GM21737 (cell line): ENCODE measurements at regions not wholly inside any gene's neighbourhood (a gene's known extent, or its start where the extent isn't known, plus 50 kb on each side); places are given as distances from the start of the nearest gene placed in this dataset.

Experiments used
- ATAC-seq: cut with Tn5 transposase; IDR thresholded peaks from one replicate; pipeline ENCODE4 v1.9.1; 2021; ENCODE audit warnings: mild to moderate bottlenecking, moderate library complexity; ENCODE audit not compliant: unreplicated experiment

GRCh38 chr9:135335691-135336181, 143.8 kb upstream of the PPP1R26 start:
- no peak for ATAC-seq

DNA sequence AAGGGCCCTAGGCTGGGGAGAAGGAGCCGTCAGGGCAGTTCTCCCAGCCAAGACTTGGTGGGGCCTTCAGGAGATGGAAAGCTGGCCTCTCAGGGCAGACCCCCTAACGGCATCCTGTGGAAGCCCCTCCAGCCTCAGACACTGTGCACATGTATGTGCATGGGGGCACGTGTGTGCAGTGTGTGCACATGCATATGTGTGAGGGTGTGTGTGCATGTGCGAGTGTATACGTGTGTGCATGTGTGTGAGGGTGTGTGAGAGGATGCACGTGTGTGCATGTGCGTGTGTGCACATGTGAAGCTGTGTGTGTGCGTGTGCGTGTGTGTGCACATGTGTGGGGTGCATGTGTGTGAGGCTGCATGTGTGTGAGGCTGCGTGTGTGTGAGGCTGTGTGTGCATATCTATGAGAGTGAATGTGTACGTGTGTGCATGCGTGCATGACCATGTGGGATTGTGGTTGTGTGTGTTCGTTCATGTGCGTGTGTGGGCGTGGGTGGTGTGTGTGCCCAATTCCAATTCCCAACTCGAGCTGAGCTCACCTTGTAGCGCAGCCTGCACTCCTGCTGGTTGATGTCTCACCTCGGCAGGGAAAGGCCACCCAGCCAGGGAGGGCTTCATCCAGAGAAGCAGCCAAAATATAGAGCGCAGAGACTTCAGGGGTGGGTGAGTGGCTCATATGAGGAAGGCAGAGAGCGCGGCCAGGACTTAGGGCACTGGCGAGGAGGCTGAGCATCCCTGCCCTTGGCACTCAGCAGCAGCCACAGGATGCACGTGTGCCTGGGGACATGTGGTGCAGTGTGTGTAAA, 142.7 kb upstream of the PPP1R26 start:
- ATAC-seq = no peak

DNA sequence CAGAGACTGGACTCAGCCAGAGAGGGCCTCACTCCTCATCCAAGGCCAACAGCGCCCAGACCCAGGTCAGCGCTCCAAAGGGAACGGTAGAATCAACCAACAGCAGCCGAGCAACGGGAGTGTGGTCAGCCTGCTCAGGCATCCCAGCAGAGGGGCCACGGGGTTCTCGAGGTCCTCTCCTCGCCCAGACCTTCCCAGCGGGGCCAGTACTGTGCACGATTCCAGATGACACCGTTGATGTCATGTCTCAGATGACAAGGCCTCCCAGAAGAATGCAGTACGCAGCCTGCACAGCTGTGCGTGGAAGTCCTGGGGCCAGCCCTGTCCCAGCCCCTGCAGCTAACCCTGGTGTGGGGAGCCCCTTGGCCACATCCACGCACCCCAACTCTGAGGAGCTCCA, 141.0 kb upstream of the PPP1R26 start:
- no peak for ATAC-seq

DNA sequence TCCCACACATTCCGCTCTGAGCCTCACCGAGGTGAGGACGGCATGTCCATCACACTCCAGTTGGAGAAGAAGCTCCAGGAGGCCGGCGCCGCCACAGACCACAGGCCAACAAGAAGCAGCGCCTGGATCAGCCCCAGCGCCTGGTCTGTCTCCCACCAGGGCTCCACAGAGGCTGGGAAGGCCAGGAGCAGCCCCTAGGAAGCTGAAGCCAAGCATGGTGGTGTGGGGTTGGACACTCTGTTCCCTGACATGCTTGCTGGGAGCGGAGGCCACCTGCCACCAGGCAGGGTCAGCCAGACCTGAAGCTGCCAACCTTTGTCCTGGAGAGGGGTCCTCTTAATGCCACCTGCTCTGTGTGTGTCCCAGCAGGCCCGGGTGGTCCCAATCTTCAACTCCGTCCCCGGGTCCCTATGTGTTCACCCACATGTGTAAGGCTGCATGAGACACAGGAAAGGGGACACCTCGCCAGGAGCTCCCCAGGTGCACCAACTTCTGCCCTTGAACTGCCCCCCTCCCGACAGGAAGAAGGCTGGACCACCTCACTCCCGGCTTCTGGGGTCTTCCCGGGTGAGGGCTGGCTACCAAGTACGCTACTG, 140.1 kb upstream of the PPP1R26 start:
- ATAC-seq = no peak

DNA sequence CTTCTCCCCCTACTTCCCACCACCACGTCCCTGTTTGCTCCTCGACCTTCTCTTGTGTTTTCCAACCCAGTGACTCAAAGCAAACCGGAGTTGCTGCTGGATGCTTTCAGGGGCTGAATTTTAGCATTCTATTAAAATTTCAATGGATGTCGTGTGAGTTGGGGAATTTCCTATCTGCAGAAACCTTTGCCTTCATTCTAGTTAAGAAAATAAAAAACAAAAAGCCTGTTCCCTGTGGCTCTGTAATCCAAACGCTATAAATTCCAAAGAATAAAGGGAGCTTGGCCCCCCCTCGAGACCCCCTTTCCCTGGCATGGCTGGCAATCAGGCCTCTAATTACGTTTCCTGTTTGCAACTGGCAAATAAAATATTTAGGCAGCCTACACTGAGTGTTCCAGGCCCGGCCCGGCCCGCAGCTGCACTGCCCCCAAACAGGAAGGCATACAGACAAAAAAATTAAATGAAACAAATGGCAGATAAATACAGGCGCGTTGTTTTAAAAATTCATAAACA, 139.4 kb upstream of the PPP1R26 start:
- ATAC-seq = no peak

DNA sequence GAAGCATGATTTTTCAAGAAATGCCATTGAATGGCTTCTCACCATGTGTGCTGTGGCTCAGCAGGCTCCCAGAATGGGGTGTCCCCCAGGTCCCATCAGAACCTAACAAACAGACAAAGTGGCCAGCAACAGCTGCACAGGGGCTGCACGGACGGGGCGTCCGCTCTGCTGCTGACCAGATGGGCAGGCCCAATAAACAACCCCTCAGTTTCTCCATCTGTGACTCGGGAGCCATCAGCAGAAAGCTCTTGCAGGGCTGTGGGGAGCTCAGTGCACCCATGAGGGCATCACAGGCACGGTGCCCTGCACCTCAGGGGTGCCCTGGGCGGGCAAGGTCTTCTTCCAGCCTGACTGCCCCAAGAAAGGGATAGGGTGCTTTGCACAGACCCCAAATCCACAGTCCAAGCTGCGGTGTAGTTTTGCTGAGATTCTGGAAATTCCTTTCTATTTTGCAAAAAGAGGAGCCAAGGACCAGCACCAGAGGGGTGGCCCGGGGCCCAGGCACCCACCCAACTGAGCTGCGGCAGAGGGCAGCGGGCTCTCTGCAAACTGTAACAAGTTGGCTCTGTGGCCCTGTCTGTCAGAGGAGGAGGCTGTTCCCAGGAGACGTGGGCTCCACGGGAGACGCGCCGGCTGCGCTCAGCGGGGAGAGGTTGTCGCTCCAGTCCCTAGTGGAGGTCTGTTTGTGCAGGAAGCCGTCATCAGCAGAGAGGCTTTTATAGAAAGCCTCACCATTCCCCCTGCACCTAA, 138.7 kb upstream of the PPP1R26 start:
- ATAC-seq = no peak

- ATAC-seq = no peak
Measured at GRCh38 chr9:135341612-135342169, 137.9 kb upstream of the PPP1R26 start.

DNA sequence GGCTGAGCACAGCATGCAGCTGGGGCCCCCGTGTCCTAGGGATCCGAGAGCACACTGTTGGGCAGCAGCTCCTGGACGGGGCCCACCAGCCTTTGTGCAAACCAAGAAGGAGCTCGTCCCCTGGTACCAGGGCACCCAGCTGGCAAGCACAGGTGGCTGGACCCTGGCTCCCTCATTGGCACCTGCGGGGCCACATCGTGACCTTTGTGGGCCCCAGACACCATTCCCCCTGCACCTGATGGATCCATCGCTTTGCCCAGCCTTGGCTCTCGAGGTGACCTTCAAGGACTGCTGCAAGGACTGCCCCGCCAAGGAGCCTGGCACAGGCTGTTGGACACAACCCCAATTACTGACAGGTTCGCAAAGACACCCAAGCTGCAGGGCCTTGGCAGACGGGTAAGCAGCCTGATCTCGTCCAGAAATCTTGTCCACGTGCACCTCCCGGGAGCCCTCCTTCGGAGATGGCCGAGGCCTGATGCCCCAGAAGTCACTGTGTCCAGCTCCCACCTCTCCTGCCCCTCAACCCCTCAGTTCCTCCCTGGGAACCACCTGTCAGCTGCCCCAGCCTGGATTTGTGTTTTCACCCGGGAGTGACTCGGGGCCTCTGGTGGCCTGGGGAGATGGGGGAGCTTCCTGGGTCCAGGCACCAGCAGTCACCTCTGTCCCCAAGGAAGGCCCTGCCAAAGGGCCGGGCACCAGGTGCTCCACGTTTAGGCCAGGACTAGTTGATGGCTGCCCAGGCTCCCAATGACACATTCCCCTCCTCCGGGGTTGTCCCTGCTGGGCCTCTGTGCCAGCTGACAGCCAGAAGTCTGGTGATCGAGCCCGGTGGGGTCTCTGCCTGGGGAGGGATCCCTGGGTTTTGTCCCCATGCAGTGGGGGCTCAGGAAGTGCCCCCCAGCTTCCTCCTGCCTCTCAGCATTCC, 137.1 kb upstream of the PPP1R26 start:
- ATAC-seq = no peak

DNA sequence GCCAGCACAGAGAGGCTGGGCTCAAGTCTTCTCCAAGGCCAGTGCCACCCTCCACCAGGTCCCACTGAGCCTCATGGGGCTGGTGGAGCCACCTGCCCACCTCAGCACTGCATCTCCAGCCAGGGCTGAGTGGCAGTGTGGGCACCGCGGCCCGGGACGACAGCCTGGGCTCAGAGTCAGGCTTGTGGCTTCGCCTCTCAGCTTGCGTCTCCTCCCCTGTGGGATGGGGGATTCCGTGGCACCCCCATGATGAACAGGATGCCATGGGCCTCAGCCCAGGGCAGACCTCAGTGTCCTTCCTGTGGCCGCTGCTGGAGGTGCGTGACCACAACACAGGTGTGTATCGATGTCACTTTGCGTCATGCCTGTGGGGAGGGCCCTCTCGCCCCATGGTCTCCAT, 136.4 kb upstream of the PPP1R26 start:
- no peak for ATAC-seq

GRCh38 chr9:135343837-135344522, 135.6 kb upstream of the PPP1R26 start:
- ATAC-seq = no peak

GRCh38 chr9:135344523-135344901, 135.1 kb upstream of the PPP1R26 start:
- ATAC-seq = no peak

DNA sequence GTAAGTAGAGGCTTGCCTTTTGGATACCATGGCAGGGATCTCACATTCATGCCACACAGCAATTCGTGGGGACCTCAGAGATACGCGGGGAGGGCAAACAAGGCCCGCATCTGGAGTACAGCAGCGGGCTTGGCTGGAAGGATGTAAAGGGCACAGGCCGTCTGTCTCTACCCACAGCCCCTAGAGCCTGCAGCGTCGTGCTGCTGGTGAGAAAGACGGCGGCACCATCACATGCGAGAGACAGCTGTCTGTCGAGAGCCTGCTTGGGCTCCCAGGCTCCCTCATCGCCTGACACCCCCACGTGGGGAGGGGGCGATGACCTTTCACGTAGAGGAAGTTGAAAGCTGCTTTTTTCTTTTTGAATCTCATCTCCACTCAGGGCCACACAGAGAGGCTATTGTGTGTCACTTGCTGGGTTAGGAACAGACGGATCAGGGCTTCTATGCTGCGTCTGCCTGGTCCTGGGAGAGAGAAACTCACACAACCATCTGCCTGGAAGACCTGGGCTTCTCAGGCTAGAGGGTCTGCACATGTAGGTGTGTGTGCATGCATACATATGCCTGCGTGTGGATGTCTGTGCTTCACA, 134.6 kb upstream of the PPP1R26 start:
- no peak for ATAC-seq

DNA sequence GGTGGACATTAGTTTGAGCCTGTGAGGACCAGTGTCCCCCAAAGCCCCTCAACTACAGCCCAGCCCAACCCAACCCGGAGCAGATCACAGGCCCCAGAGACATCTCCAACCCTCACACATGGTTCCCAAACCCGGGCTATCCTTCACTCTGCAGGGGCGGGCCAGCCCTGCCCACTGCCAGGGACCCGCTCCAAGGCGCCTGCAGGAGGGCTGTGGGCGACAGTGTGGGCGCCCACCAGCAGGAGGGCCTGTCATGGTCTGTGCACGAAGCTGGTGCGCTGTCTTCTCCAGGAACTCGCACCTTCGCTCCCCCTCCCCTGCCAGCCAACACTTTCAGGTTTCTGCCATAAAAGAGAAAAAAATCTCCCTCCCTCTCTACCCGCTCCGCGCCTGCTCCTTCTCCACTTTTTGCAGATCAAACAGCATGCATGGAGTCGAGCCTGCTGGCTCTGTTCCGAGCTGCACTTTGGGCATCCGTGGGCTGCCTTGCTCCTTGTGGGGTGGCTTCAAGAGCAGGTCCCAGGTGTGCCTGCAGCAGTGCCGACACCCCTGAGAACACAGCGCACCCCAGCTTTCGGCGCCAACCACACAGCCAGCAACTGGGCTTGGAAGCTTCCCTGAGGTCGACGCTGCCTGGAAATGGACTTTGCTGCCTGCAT, 133.7 kb upstream of the PPP1R26 start:
- no peak for ATAC-seq

DNA sequence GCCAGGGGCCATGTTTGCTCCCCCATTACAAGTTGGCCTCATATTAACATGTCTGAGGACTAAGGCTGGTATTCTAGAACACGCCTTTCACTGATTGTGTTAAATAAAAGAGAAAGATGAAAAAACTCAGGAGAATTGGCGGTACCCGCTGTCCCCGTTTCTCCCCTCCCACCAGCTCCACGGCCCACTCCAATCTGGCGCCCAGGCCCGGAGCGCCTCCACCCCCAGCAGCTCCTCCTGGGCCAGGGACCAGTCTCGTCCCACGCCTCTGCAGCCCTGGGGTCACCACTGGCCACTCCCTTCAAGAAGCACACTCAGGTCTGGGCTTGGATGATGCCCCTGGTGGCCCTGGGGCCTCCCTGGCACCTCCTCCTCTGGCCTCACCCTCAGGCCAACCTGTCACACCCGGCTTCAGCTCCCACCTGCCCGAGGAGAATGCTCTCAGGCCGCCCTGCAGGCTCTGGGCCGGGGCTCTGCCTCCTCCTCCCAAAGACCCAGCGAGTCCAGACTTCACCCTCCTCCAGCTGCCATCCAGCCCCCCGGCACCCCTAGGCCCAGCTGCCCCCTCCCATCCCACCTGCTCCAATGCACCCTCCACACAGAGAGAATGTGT, 133.0 kb upstream of the PPP1R26 start:
- no peak for ATAC-seq

DNA sequence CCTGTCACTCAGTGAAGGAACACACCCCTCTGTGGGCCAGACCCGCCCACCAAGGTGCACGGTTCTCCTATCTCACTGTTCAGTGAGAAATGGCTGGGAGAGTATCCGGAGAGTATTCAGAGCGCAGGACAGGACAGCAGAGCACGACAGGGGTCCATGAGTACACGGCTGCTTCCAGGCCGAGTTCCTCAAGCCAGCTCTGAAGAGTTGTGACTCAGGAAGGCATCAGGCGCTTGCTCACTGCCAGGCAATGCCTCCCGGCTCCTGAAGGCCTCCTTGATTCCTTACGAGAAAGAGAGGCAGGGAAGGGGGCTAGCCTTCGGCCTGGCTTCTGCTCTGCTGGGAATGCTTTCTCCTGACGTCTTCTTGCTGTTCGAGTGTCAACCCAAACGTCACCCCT, 132.1 kb upstream of the PPP1R26 start:
- ATAC-seq = no peak

DNA sequence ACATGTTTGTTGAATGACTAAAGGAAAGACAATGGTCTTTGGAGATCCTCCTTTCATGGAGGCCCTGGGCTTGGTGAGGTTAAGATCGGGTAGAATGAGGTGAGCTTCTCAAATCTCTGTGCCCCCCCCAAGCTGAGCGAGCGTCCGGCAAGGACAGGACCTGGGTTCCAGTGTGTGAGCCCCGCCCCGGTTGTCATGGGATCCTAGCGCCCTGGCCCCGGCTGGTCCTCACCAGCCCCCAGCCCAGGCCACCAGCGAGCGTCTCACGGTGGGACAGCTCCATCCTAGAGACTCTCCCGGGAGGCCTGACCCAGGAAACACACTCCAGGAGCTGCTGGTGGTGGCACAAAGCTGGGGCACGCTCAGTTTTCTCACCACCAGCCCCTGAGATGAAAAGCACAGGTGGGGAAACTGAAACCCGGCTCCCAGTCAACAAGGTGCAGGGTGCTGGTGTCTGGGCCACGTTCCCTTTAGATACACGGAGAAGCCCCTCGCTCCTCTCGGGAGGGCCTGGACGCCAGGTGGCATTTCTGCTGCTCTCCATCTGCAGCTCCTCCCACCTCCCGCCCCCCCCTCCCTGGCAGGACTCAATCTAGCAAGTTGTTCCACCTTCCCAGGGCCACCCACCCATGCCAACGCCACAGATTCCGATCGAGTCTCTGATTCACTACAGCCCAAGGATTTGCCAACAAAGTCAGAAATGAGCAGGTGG, 131.3 kb upstream of the PPP1R26 start:
- ATAC-seq = no peak

DNA sequence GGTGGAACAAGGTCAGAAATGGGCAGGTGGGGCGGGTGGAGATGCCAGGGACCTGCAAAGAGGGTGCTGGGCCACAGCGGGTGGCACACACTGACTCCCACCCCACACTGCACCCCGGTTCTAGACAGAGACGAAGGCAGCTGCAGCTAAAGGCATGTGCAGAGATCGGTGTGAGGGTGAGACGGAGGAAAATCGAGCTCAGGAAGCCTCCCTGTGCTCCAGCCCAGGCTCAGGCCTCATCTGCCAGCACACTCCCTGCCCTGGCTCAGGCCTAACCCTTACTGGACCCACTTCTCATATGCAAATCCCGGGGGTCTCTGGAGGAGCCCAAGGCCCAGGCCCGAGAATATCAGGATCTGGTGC, 130.8 kb upstream of the PPP1R26 start:
- ATAC-seq = no peak
